ENCODE measurements at regions not wholly inside any gene's neighbourhood (a gene's known extent, or its start where the extent isn't known, plus 50 kb on each side); places are given as distances from the start of the nearest gene placed in this dataset.

GRCh38 chr12:105595440-105595839, 264.9 kb downstream of the C12orf75 start:
- H3K4me1 ChIP-seq (ENCODE audit: insufficient read depth, low read length) = no peaks in the 10 kb centered on the region
- ATAC-seq (no peak), DNase-seq (ENCODE audit: low spot score) (no peak), FAIRE-seq (no peak)
- ChIA-PET POLR2A (no interaction called here), CTCF (ENCODE audit: low intra/inter-chr PET ratio, low total read pairs) (no interaction called here)
- BruUV-seq (replicated peaks) = no TSS peak
- no peak overlapping the region for H3K4me3 ChIP-seq (replicated peaks in 1 of 3; ENCODE audit: insufficient read depth in 1 of 3, low read depth in 2 of 3, low read length in 3 of 3)
- H3K4me2 ChIP-seq (ENCODE audit: low read depth, low read length) = no peak overlapping the region
- H2AFZ ChIP-seq (ENCODE audit: low read length) = no peak overlapping the region
- no peaks in the 10 kb centered on the region for H3K36me3 ChIP-seq (replicated peaks in 1 of 2; ENCODE audit: control insufficient read depth in 1 of 2, insufficient read depth in 2 of 2, low read length in 2 of 2)
- WGBS (ENCODE audit: low lambda C conversion rate) = 0% methylated on average over 2 of the region's 5 CpGs
- no peaks in the 10 kb centered on the region for H3K79me2 ChIP-seq (ENCODE audit: insufficient read depth, low read length)
- H3K9me3 ChIP-seq (ENCODE audit: low read length) = no peaks in the 10 kb centered on the region
- no peak overlapping the region for H3K9ac ChIP-seq (ENCODE audit: insufficient read depth, low read depth, low read length)
- intact Hi-C loops (cut with micrococcal nuclease; ENCODE audit: unreplicated experiment) (no loop called here), in situ Hi-C loops (cut with HindIII; ENCODE audit: extremely low pct_ligation_motif_present, low pct_unique_long_range_greater_than_20kb) (no loop called here)
- no peaks in the 10 kb centered on the region for H4K20me1 ChIP-seq (ENCODE audit: insufficient read depth, low read length)
- H3K27me3 ChIP-seq (ENCODE audit: control insufficient read depth in 1 of 2, insufficient read depth in 2 of 2, low read length in 2 of 2) = no peaks in the 10 kb centered on the region; a peak in 1 of 5 replicates
- H3K27ac ChIP-seq (ENCODE audit: extremely low read length, insufficient read depth, low read length) = no peak overlapping the region
- TF ChIP-seq ZNF724P (CRISPR knock-in tag; IDR thresholded peaks at IDR 0.05; ENCODE audit: borderline replicate concordance) = no peak
- no peak for TF ChIP-seq ZNF574 (CRISPR knock-in tag; IDR thresholded peaks at IDR 0.05)
- no peak for TF ChIP-seq BRD4 (CRISPR knock-in tag; IDR thresholded peaks at IDR 0.05)
- no peak for TF ChIP-seq ZBTB42 (CRISPR knock-in tag; IDR thresholded peaks at IDR 0.05)
- TF ChIP-seq ZNF775 (CRISPR knock-in tag; IDR thresholded peaks at IDR 0.05; ENCODE audit: borderline replicate concordance) = no peak
- no peak for TF ChIP-seq ZNF644 (CRISPR knock-in tag; IDR thresholded peaks at IDR 0.05; ENCODE audit: low read depth)
- TF ChIP-seq REPIN1 (CRISPR knock-in tag; IDR thresholded peaks at IDR 0.05; ENCODE audit: borderline replicate concordance, low read depth) = no peak
- no peak for TF ChIP-seq SIX1 (CRISPR knock-in tag; IDR thresholded peaks at IDR 0.05; ENCODE audit: borderline replicate concordance)
- no peak for TF ChIP-seq ZFP41 (CRISPR knock-in tag; IDR thresholded peaks at IDR 0.05; ENCODE audit: borderline replicate concordance)
- no peak for TF ChIP-seq NFRKB (IDR thresholded peaks at IDR 0.05)
- TF ChIP-seq ATF4 (CRISPR knock-in tag; IDR thresholded peaks at IDR 0.05) = no peak
- TF ChIP-seq ZNF44 (CRISPR knock-in tag; IDR thresholded peaks at IDR 0.05) = no peak
- no peak for TF ChIP-seq SIX4 (CRISPR knock-in tag; IDR thresholded peaks at IDR 0.05)
- TF ChIP-seq ZNF776 (CRISPR knock-in tag; IDR thresholded peaks at IDR 0.05) = no peak
- no peak for TF ChIP-seq ZNF580 (CRISPR knock-in tag; IDR thresholded peaks at IDR 0.05; ENCODE audit: borderline replicate concordance, low read depth)
- no peak for TF ChIP-seq FOXC1 (CRISPR knock-in tag; IDR thresholded peaks at IDR 0.05; ENCODE audit: borderline replicate concordance)
